ENCODE measurements at regions not wholly inside any gene's neighbourhood (a gene's known extent, or its start where the extent isn't known, plus 50 kb on each side); places are given as distances from the start of the nearest gene placed in this dataset.

GRCh38 chr4:188841523-188841922 lies 702.3 kb downstream of the TRIML1 start:
- TF ChIP-seq CTCF (IDR thresholded peaks at IDR 0.05): no peak
- TF ChIP-seq POLR2A (IDR thresholded peaks at IDR 0.05; ENCODE audit: low read depth): no peak
- TF ChIP-seq POLR2AphosphoS5 (IDR thresholded peaks at IDR 0.05): no peak
- TF ChIP-seq EP300 (IDR thresholded peaks at IDR 0.05): no peak
